SK-N-SH (cell line): ENCODE measurements at regions not wholly inside any gene's neighbourhood (a gene's known extent, or its start where the extent isn't known, plus 50 kb on each side); places are given as distances from the start of the nearest gene placed in this dataset.

ENCODE experiments used
- CTCF ChIA-PET: fragments of 300-600, 350-600 bp; formaldehyde crosslinking; extraction: SDS; loops from one replicate; lab custom pipeline; 2021; lab: Yijun Ruan, JAX
- POLR2A ChIA-PET: fragments of 350-600 bp; sonication (Branson Sonifier 250); formaldehyde crosslinking; extraction: SDS; loops from one replicate; lab custom pipeline; 2020; ENCODE audit warnings: antibody characterized with exemption, inconsistent platforms; lab: Yijun Ruan, JAX
- DNase-seq: peaks from one replicate; pipeline ENCODE4 v3.0.0; 2012
- H2AFZ ChIP-seq: fragments of 200-600 bp; sonication (generic); 2 replicates; pipeline ENCODE4 v1.8.1; 2016; ENCODE audit warnings: antibody characterized with exemption, mild to moderate bottlenecking, low read depth
- H3F3A ChIP-seq: fragments of 200-600 bp; sonication (generic); replicated peaks from 2 replicates; pipeline ENCODE3; 2016; ENCODE audit warnings: antibody characterized with exemption, mild to moderate bottlenecking; ENCODE audit not compliant: insufficient read depth
- H3K27ac ChIP-seq, 2 experiments: fragments of 200-500 bp in 1 of 2; fragments of 200-600 bp in 1 of 2; sonication (Bioruptor generic) in 1 of 2; sonication (generic), shearing (Covaris generic) in 1 of 2; 2 replicates each; pipeline versions ENCODE4 v1.5.1 to v1.6.1; 2014 to 2016; ENCODE audit warnings: low read depth in 2 of 2, inconsistent platforms in 1 of 2, low read length in 1 of 2, mild to moderate bottlenecking in 1 of 2, mixed read lengths in 1 of 2
- H3K27me3 ChIP-seq: fragments of 200-600 bp; sonication (generic), shearing (Covaris generic); 2 replicates; pipeline ENCODE4 v1.6.1; 2016; ENCODE audit warnings: mixed run types; ENCODE audit not compliant: insufficient read depth
- H3K36me3 ChIP-seq, 2 experiments: fragments of 200-500 bp in 1 of 2; fragments of 200-600 bp in 1 of 2; sonication (Bioruptor generic) in 1 of 2; sonication (generic) in 1 of 2; replicated peaks in 1 of 2; 2 replicates each; pipeline versions ENCODE3 to v1.5.1; 2014 to 2016; ENCODE audit warnings: low read length in 1 of 2, mild to moderate bottlenecking in 1 of 2; ENCODE audit not compliant: insufficient read depth in 2 of 2, control insufficient read depth in 1 of 2
- H3K4me1 ChIP-seq, 2 experiments: fragments of 200-500 bp in 1 of 2; fragments of 200-600 bp in 1 of 2; sonication (Bioruptor generic) in 1 of 2; sonication (generic), shearing (Covaris generic) in 1 of 2; 2 replicates each; pipeline versions ENCODE4 v1.5.1 to v1.6.1; 2014 to 2016; ENCODE audit warnings: low read depth in 1 of 2, low read length in 1 of 2, mixed run types in 1 of 2; ENCODE audit not compliant: insufficient read depth in 2 of 2, control insufficient read depth in 1 of 2
- H3K4me2 ChIP-seq: fragments of 200-600 bp; sonication (generic), shearing (Covaris generic); 2 replicates; pipeline ENCODE4 v1.6.1; 2017; ENCODE audit warnings: mixed run types
- H3K4me3 ChIP-seq, 2 experiments: fragments of 200-500 bp in 1 of 2; fragments of 200-600 bp in 1 of 2; sonication (Bioruptor generic) in 1 of 2; sonication (generic), shearing (Covaris generic) in 1 of 2; 2 replicates each; pipeline versions ENCODE4 v1.5.1 to v1.8.1; 2014 to 2016; ENCODE audit warnings: low read depth in 2 of 2, inconsistent platforms in 1 of 2, low read length in 1 of 2, mild to moderate bottlenecking in 1 of 2, mixed read lengths in 1 of 2, moderate library complexity in 1 of 2
- H3K79me2 ChIP-seq: fragments of 200-600 bp; sonication (generic); 2 replicates; pipeline ENCODE4 v1.8.1; 2017; ENCODE audit warnings: mild to moderate bottlenecking; ENCODE audit not compliant: insufficient read depth
- H3K9ac ChIP-seq: fragments of 200-600 bp; sonication (generic); 2 replicates; pipeline ENCODE4 v1.6.1; 2017; ENCODE audit warnings: mixed run types
- H3K9me2 ChIP-seq: fragments of 200-600 bp; sonication (generic); 2 replicates; pipeline ENCODE4 v1.6.1; 2017; ENCODE audit warnings: mixed run types
- H3K9me3 ChIP-seq: fragments of 200-600 bp; sonication (generic); 2 replicates; pipeline ENCODE4 v1.6.1; 2017; ENCODE audit warnings: mixed run types, mild to moderate bottlenecking, moderate library complexity
- H4K20me1 ChIP-seq: fragments of 200-600 bp; sonication (generic); 2 replicates; pipeline ENCODE4 v1.6.1; 2017; ENCODE audit warnings: mild to moderate bottlenecking, mixed run types; ENCODE audit not compliant: insufficient read depth
- CHD2 ChIP-seq: fragments of 150-350 bp; IDR thresholded peaks from 2 replicates; pipeline ENCODE4 v1.6.1; 2018; ENCODE audit warnings: low read length; ENCODE audit not compliant: partially characterized antibody
- CTCF ChIP-seq: fragments of 200-600 bp; sonication (generic); IDR thresholded peaks from 2 replicates; pipeline ENCODE4 v1.6.1; 2017; ENCODE audit warnings: antibody characterized with exemption, mild to moderate bottlenecking, moderate library complexity
- EZH2phosphoT487 ChIP-seq: fragments of 200-600 bp; sonication (generic); IDR thresholded peaks from 2 replicates; pipeline ENCODE4 v1.6.1; 2017; ENCODE audit warnings: low read depth, mixed run types, mild to moderate bottlenecking, antibody characterized with exemption, moderate library complexity, borderline replicate concordance
- GABPA ChIP-seq: IDR thresholded peaks from 2 replicates; pipeline ENCODE4 v1.4.0; 2012; ENCODE audit warnings: low read depth, mild to moderate bottlenecking
- MEF2A ChIP-seq: IDR thresholded peaks from 2 replicates; pipeline ENCODE4 v1.4.0; 2012; ENCODE audit warnings: low read depth, borderline replicate concordance
- NFIC ChIP-seq: IDR thresholded peaks from 2 replicates; pipeline ENCODE4 v1.4.0; 2012; ENCODE audit warnings: borderline replicate concordance
- SMC3 ChIP-seq: IDR thresholded peaks from 2 replicates; pipeline ENCODE4 v1.6.1; 2012; ENCODE audit warnings: low read depth, low read length, improper control_type of control experiment
- TCF12 ChIP-seq: IDR thresholded peaks from 2 replicates; pipeline ENCODE4 v1.4.0; 2012
- YY1 ChIP-seq: IDR thresholded peaks from 2 replicates; pipeline ENCODE4 v1.4.0; 2012; ENCODE audit warnings: low read depth, mild to moderate bottlenecking
- WGBS: methylation state at CpG from one replicate; pipeline ENCODE4 v1.1.6; 2017; ENCODE audit warnings: low lambda C conversion rate; 5-methylcytosine and 5-hydroxymethylcytosine counted together
- TF ChIP-seq, protein P1 (sequence below): IDR thresholded peaks from 2 replicates; pipeline ENCODE4 v1.4.0; 2012; ENCODE audit warnings: low read depth, borderline replicate concordance
- TF ChIP-seq, protein P2 (sequence below): IDR thresholded peaks from 2 replicates; pipeline ENCODE4 v1.6.1; 2012; ENCODE audit warnings: mild to moderate bottlenecking, low read depth, low read length, moderate library complexity
- TF ChIP-seq, protein P3 (sequence below): fragments of 150-350 bp; IDR thresholded peaks from 2 replicates; pipeline ENCODE4 v1.6.1; 2016; ENCODE audit warnings: mild to moderate bottlenecking, low read depth, low read length
- TF ChIP-seq, protein P4 (sequence below): IDR thresholded peaks from 2 replicates; pipeline ENCODE4; 2012

GRCh38 chr2:163135256-163135655 lies 296.7 kb upstream of the KCNH7 start:
- Histone ChIP-seq H3F3A (no peaks in the 10 kb centered on the region), H3K9me2 (no peaks in the 10 kb centered on the region; the same call in 1 of the 2 replicates), H3K9ac (no peak overlapping the region), H3K9me3 (no peaks in the 10 kb centered on the region), H3K79me2 (no peaks in the 10 kb centered on the region), H3K4me3 (no peak overlapping the region), H3K27me3 (no peaks in the 10 kb centered on the region), H3K36me3 (no peaks in the 10 kb centered on the region), H2AFZ (no peak overlapping the region), H3K4me2 (no peak overlapping the region), H3K4me1 (no peaks in the 10 kb centered on the region), H3K27ac (no peak overlapping the region), H4K20me1 (no peaks in the 10 kb centered on the region)
- DNase-seq = no peak
- 20% methylated on average over 1 of the region's 1 CpG for WGBS
- ChIA-PET POLR2A (no interaction called here), CTCF (interaction anchor here (0.7 to 1.4 kb wide), 3 partner anchors 15 to 246 kb away, joined by 3 to 8 read pairs (median 4); no protein-coding TSS in a partner anchor)
- TF ChIP-seq CTCF = no peak
- TF ChIP-seq YY1 = no peak
- TF ChIP-seq NFIC = no peak
- no peak for TF ChIP-seq GABPA
- TF ChIP-seq CHD2 = no peak
- TF ChIP-seq, protein P1, sequence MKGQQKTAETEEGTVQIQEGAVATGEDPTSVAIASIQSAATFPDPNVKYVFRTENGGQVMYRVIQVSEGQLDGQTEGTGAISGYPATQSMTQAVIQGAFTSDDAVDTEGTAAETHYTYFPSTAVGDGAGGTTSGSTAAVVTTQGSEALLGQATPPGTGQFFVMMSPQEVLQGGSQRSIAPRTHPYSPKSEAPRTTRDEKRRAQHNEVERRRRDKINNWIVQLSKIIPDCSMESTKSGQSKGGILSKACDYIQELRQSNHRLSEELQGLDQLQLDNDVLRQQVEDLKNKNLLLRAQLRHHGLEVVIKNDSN = no peak
- TF ChIP-seq, protein P2, sequence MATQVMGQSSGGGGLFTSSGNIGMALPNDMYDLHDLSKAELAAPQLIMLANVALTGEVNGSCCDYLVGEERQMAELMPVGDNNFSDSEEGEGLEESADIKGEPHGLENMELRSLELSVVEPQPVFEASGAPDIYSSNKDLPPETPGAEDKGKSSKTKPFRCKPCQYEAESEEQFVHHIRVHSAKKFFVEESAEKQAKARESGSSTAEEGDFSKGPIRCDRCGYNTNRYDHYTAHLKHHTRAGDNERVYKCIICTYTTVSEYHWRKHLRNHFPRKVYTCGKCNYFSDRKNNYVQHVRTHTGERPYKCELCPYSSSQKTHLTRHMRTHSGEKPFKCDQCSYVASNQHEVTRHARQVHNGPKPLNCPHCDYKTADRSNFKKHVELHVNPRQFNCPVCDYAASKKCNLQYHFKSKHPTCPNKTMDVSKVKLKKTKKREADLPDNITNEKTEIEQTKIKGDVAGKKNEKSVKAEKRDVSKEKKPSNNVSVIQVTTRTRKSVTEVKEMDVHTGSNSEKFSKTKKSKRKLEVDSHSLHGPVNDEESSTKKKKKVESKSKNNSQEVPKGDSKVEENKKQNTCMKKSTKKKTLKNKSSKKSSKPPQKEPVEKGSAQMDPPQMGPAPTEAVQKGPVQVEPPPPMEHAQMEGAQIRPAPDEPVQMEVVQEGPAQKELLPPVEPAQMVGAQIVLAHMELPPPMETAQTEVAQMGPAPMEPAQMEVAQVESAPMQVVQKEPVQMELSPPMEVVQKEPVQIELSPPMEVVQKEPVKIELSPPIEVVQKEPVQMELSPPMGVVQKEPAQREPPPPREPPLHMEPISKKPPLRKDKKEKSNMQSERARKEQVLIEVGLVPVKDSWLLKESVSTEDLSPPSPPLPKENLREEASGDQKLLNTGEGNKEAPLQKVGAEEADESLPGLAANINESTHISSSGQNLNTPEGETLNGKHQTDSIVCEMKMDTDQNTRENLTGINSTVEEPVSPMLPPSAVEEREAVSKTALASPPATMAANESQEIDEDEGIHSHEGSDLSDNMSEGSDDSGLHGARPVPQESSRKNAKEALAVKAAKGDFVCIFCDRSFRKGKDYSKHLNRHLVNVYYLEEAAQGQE = no peak
- TF ChIP-seq EZH2phosphoT487 = no peak

DNA sequence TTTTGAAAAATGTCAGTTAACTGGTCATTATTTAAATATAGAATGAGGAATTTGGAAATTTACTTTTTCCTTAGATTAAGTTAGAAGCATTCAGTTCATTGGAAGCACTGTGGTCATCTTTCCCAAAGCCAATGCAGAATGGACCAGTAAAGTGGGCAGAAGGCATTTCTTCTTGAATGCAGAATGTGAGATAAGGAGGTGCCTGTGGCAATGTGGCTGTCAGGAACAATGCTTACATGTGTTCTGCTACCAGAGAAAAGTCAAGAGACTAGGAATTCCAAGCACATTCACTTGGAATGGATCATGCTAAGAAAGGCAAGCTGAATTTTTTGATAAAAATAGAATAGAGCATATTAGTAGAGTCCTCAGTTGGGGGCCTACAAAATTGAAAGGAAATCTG lies 295.0 kb upstream of the KCNH7 start:
- CTCF ChIA-PET = interaction anchor here (0.8 to 1.7 kb wide), 6 partner anchors 13 to 1404 kb away, joined by 3 to 5 read pairs (median 4); no protein-coding TSS in a partner anchor
- Histone ChIP-seq H3K4me2 (no peak overlapping the region), H3K9ac (no peak overlapping the region), H3K9me2 (no peaks in the 10 kb centered on the region; the same call in 1 of the 2 replicates), H3K27ac (no peak overlapping the region), H3K36me3 (no peaks in the 10 kb centered on the region), H3K27me3 (no peaks in the 10 kb centered on the region), H3F3A (no peaks in the 10 kb centered on the region), H3K9me3 (no peaks in the 10 kb centered on the region), H4K20me1 (no peaks in the 10 kb centered on the region), H3K4me3 (no peak overlapping the region), H3K79me2 (no peaks in the 10 kb centered on the region), H2AFZ (no peak overlapping the region; the same call in 1 of the 2 replicates), H3K4me1 (no peaks in the 10 kb centered on the region)
- DNase-seq = no peak
- POLR2A ChIA-PET = no interaction called here
- TF ChIP-seq, protein P3, sequence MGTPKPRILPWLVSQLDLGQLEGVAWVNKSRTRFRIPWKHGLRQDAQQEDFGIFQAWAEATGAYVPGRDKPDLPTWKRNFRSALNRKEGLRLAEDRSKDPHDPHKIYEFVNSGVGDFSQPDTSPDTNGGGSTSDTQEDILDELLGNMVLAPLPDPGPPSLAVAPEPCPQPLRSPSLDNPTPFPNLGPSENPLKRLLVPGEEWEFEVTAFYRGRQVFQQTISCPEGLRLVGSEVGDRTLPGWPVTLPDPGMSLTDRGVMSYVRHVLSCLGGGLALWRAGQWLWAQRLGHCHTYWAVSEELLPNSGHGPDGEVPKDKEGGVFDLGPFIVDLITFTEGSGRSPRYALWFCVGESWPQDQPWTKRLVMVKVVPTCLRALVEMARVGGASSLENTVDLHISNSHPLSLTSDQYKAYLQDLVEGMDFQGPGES = no peak
- TF ChIP-seq TCF12 (no peak), NFIC (no peak), MEF2A (no peak), SMC3 (no peak), CTCF (no peak), GABPA (no peak)
- TF ChIP-seq, protein P4, sequence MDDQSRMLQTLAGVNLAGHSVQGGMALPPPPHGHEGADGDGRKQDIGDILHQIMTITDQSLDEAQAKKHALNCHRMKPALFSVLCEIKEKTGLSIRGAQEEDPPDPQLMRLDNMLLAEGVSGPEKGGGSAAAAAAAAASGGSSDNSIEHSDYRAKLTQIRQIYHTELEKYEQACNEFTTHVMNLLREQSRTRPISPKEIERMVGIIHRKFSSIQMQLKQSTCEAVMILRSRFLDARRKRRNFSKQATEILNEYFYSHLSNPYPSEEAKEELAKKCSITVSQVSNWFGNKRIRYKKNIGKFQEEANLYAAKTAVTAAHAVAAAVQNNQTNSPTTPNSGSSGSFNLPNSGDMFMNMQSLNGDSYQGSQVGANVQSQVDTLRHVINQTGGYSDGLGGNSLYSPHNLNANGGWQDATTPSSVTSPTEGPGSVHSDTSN = no peak
